Stromal cell of bone marrow (primary cell): ENCODE measurements at regions not wholly inside any gene's neighbourhood (a gene's known extent, or its start where the extent isn't known, plus 50 kb on each side); places are given as distances from the start of the nearest gene placed in this dataset.
"Not testable (repeated sequence)": the region's sequence is repeated elsewhere in the genome, so short reads cannot be mapped to it uniquely, and the experiment has no call there.

Source experiments
- DNase-seq: peaks from one replicate; pipeline ENCODE4 v3.0.0-alpha.2; 2012; ENCODE audit warnings: low read depth

- not testable (repeated sequence) for DNase-seq
Measured at GRCh38 chrX:84267432-84267831, 79.4 kb upstream of the RPS6KA6 start.

GRCh38 chrX:84259868-84260267 lies 71.9 kb upstream of the RPS6KA6 start:
- no peak for DNase-seq

GRCh38 chrX:84258708-84259107 lies 70.7 kb upstream of the RPS6KA6 start:
- DNase-seq = no peak

GRCh38 chrX:84248226-84248625 lies 60.2 kb upstream of the RPS6KA6 start:
- peak; percentile 9 for DNase-seq

GRCh38 chrX:84240848-84241565 lies 53.0 kb upstream of the RPS6KA6 start:
- DNase-seq = no peak
